HG03139 (cell line): ENCODE measurements at regions not wholly inside any gene's neighbourhood (a gene's known extent, or its start where the extent isn't known, plus 50 kb on each side); places are given as distances from the start of the nearest gene placed in this dataset.

ENCODE experiments used
- ATAC-seq: cut with Tn5 transposase; IDR thresholded peaks from one replicate; pipeline ENCODE4 v1.9.1; 2021; ENCODE audit not compliant: unreplicated experiment

DNA sequence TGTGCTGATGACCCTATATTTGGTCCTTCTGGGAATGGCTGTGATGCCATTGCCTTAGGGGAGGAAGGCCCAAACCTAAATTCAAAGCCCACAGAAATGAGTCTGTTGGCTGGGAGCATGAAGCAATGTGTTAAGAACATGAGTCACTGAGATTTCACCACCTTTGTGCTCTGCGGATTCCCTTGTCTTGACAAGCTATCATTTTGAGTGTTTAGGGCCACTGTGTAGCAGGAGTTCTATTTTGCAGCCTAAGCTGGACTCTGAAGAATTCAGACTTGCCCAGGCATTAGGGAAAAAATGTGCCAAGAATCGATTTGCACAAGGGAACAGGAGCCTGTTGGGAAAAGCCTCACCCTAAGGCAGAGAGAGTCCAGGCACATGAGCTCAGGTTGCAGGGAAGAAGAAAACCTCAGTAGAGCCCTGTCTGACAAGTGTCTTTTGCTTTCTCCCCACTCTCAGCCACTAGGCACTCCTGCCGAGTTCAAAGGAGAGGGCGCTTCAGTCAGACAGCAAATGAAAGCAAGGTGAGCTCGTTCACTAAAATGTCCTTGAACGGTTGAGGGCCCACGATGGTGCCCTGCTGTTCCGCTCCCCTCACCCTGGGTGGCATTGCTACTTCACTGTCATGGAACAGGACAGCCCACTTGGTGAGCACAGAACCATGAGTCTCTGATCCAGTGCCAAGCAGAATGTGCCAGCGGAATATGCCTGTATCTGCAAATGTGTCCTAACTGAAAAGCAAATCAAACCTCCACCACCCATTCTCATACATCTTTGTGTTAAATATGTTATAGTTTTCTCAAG lies 93.6 kb downstream of the PRLHR start:
- no peak for ATAC-seq

GRCh38 chr10:118501171-118501570 lies 94.3 kb downstream of the PRLHR start:
- ATAC-seq, result no peak

DNA sequence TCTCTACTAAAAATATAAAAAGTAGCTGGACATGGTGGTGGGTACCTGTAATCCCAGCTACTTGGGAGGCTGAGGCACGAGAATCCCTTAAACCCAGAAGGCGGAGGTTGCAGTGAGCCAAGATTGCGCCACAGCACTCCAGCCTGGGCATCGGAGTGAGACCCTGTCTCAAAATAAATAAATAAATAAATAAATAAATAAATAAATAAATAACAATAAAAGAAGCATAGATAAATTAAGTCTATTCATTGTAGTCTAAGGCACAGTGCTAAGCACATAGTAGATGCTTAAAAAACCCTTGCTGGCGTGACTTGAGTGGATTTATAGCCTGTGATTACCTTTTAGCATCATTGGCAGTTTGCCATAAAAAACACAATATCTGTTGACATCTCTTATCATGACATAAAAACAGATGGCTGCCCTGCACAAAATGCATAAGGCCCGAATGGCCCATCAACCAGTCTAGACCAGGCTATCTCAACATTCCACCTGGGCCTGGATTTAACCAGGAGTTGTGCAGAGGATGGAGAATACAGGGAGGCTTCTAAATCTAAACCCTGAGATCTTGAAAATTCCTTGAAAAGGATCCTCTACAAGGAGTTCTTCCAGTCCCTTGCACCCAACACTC lies 94.9 kb downstream of the PRLHR start:
- no peak for ATAC-seq

DNA sequence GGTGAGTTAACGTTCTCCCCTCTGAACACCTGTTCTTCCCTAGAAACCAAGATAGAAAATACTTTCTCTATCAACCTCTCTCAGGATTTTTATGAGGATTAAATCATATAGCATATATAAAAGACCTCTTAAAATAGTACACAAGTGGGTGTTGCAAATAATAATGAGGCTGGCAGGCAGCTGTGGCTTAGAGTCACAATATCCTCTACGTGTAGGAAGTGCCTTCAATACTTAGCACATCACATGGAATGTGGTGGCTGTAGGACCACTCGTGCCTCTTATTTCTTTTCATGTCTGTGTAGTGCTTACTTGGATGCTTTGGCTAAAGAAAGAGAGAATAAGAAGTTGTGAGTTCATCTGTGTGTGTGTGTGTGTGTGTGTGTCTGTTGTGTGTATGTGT lies 96.3 kb downstream of the PRLHR start:
- no peak for ATAC-seq

DNA sequence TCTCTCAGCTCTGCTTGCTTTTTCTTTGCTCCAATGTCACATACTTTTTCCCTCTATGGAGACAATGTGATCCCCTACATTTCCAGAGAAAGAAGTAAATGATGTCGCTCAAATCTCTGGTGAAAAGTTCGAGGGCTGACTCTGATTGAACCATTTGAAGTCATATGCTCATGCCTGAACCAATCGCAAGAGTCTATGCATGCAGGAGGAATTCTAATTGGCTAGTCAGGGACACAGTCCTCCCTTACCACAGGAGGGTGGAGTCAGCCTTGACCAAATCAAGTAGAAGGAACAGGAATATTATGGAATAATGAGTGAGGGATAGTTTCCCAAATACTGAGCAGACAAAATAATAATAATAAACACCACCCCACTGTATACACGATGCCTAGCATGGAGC lies 96.8 kb downstream of the PRLHR start:
- no peak for ATAC-seq

- no peak for ATAC-seq
Measured at GRCh38 chr10:118497227-118497626, 98.2 kb downstream of the PRLHR start.

- no peak for ATAC-seq
Measured at GRCh38 chr10:118496525-118496924, 98.9 kb downstream of the PRLHR start.

DNA sequence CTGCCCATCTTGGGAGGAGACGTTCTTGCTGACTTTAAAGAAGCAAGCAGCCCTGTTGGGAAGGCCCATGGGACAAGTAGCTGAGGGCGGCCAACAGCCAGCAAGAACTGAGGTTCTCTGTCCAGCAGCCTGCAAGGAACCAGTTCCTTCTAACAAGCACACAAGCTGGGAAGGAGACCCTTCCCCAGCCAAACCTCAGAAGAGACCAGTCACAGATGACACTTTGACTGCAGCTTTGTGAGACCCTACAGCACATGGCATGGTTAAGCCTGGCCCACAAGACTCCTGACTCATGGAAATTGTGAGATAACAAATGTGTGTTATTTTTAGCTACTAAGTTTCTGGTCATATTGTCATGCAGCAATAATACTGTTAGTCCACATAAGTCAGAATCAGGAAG lies 99.9 kb downstream of the PRLHR start:
- no peak for ATAC-seq

DNA sequence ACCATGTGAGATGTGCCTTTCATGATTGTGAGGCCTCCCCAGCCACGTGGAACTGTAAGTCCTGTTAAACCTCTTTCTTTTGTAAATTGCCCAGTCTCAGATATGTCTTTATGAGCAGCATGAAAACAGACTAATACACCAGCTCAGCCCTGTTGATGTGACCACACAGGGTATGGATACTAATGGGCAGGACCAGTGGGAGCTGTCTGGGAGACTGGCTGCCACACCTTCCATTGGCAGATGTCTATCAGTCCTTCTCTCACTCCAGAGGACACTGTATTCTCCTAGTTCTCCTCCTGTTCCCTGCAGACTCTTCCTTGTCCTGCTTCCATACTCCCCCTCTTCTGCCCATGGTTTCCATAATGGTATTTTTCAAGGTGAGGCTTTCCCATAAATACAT lies 104.4 kb downstream of the PRLHR start:
- no peak for ATAC-seq

GRCh38 chr10:118488710-118489497 lies 106.5 kb downstream of the PRLHR start:
- ATAC-seq, result no peak

GRCh38 chr10:118485641-118486040 lies 109.8 kb downstream of the PRLHR start:
- no peak for ATAC-seq

DNA sequence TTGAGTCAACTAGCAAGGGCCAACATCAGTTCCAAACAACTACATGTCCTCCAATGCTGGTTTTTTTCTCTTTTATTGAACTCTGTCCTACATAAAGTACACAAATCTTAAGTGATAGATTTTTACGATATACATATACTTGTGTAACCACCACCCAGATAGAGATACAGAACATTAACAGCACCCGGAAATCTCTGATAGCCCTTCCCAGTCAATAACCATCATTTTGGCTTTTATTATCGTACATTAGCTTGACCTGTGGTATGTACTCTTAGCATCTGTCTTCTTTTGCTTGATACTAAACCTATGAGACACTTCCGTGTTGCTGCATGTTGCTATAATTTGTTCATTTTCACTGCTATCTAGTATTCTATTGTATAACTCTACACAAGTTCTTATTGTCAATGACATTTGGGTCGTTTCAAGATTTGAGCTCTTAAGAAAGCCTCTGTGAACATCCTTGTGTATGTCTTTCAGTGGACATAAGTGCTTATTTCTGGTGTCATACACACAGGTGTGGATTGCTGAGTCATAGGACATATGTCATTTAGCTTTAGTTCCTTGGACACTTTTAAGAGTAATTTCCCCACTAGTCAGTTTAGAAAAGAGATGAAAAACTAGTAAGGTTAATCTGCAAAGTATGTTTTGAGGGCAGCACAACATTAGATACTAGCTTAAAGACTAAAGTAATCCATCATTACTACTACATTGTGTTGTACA lies 111.1 kb downstream of the PRLHR start:
- no peak for ATAC-seq

GRCh38 chr10:118483496-118483895 lies 112.0 kb downstream of the PRLHR start:
- ATAC-seq, result no peak

- ATAC-seq, result no peak
Measured at GRCh38 chr10:118482393-118483331, 112.8 kb downstream of the PRLHR start.

DNA sequence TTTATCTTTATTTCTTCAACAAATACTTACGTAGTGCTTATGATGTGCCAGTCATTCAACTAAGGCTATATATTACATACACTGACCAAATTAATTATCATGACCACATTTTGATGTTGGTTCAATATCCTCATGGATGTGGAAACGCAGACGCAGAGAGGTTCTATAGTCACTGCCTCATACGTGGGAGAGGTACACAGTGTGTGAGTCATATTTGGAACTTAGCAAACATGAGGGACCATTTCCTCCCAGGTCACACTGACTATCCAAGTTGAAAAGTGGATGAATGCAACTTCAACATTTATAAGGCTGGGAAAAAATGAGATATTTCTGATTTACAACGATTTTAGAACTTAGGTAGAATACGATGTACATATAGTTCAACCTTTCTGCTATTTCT lies 113.6 kb downstream of the PRLHR start:
- ATAC-seq, result no peak

GRCh38 chr10:118475214-118475613 lies 120.2 kb downstream of the PRLHR start:
- ATAC-seq, result no peak

GRCh38 chr10:118474111-118474510 lies 121.3 kb downstream of the PRLHR start:
- ATAC-seq, result no peak

- no peak for ATAC-seq
Measured at GRCh38 chr10:118473305-118473960, 122.0 kb downstream of the PRLHR start.

- ATAC-seq, result no peak
Measured at GRCh38 chr10:118472415-118473304, 122.8 kb downstream of the PRLHR start.
